ENCODE measurements at regions not wholly inside any gene's neighbourhood (a gene's known extent, or its start where the extent isn't known, plus 50 kb on each side); places are given as distances from the start of the nearest gene placed in this dataset.

DNA sequence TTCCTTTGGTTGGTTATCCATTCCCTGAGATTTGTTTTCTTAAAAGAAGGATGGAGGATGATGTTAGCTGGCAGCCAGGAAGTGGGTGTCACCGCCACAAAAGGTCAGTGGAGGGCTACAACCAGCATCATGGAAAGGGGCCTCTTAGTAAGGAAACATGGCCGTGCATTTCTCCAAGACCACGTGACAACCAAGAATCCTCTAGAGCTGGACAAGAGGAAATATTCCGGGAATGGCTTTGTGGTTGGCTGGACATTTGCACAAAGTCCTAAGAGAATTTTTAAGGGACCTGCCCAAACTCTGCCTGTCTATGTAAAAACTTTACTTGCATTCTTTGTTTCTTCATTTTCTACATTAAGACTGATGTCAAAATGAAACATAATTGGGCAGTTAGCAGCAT is 399.9 kb upstream of the MARCKS start:
- Histone ChIP-seq H3K27me3 (no peaks in the 10 kb centered on the region), H3K36me3 (no peaks in the 10 kb centered on the region), H3K4me3 (no peak overlapping the region), H3K4me1 (peaks cover 0 to 3% of the 10 kb centered on the region in 2 donors), H3K9me3 (no peaks in the 10 kb centered on the region), H3K27ac (no peak overlapping the region)
- peak; percentile 61 for DNase-seq (ENCODE audit: low spot score)
- TF ChIP-seq, protein P1, sequence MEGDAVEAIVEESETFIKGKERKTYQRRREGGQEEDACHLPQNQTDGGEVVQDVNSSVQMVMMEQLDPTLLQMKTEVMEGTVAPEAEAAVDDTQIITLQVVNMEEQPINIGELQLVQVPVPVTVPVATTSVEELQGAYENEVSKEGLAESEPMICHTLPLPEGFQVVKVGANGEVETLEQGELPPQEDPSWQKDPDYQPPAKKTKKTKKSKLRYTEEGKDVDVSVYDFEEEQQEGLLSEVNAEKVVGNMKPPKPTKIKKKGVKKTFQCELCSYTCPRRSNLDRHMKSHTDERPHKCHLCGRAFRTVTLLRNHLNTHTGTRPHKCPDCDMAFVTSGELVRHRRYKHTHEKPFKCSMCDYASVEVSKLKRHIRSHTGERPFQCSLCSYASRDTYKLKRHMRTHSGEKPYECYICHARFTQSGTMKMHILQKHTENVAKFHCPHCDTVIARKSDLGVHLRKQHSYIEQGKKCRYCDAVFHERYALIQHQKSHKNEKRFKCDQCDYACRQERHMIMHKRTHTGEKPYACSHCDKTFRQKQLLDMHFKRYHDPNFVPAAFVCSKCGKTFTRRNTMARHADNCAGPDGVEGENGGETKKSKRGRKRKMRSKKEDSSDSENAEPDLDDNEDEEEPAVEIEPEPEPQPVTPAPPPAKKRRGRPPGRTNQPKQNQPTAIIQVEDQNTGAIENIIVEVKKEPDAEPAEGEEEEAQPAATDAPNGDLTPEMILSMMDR (IDR thresholded peaks at IDR 0.05): no peak

- no peaks in the 10 kb centered on the region for H3K9me3 ChIP-seq
- no peaks in the 10 kb centered on the region for H3K27me3 ChIP-seq
- H3K4me1 ChIP-seq: peaks cover 0 to 3% of the 10 kb centered on the region in 2 donors
- no peak for DNase-seq (ENCODE audit: low spot score)
- no peak overlapping the region for H3K27ac ChIP-seq
- TF ChIP-seq, protein P1 (IDR thresholded peaks at IDR 0.05): no peak
- no peak overlapping the region for H3K4me3 ChIP-seq
- no peaks in the 10 kb centered on the region for H3K36me3 ChIP-seq
Measured at GRCh38 chr6:113457751-113458150, 399.4 kb upstream of the MARCKS start.

GRCh38 chr6:113458368-113459010 is 398.7 kb upstream of the MARCKS start:
- no peaks in the 10 kb centered on the region for H3K9me3 ChIP-seq
- H3K27me3 ChIP-seq: no peaks in the 10 kb centered on the region
- H3K4me3 ChIP-seq: no peak overlapping the region
- TF ChIP-seq, protein P1 (IDR thresholded peaks at IDR 0.05): no peak
- H3K27ac ChIP-seq: no peak overlapping the region
- DNase-seq (ENCODE audit: low spot score): no peak
- H3K36me3 ChIP-seq: no peaks in the 10 kb centered on the region
- peaks cover 0 to 3% of the 10 kb centered on the region in 2 donors for H3K4me1 ChIP-seq

- no peak overlapping the region for H3K27ac ChIP-seq
- no peaks in the 10 kb centered on the region for H3K27me3 ChIP-seq
- H3K4me3 ChIP-seq: no peak overlapping the region
- peaks cover 0 to 3% of the 10 kb centered on the region in 2 donors for H3K4me1 ChIP-seq
- H3K36me3 ChIP-seq: no peaks in the 10 kb centered on the region
- no peak for DNase-seq (ENCODE audit: low spot score)
- H3K9me3 ChIP-seq: no peaks in the 10 kb centered on the region
- TF ChIP-seq, protein P1 (IDR thresholded peaks at IDR 0.05): no peak
Measured at GRCh38 chr6:113461153-113461932, 395.8 kb upstream of the MARCKS start.

- H3K36me3 ChIP-seq: no peaks in the 10 kb centered on the region
- no peak overlapping the region for H3K4me3 ChIP-seq
- no peaks in the 10 kb centered on the region for H3K27me3 ChIP-seq
- TF ChIP-seq, protein P1 (IDR thresholded peaks at IDR 0.05): no peak
- no peaks in the 10 kb centered on the region for H3K4me1 ChIP-seq
- peaks cover 0 to 4% of the 10 kb centered on the region in 2 donors for H3K9me3 ChIP-seq
- DNase-seq (ENCODE audit: low spot score): no peak
- no peak overlapping the region for H3K27ac ChIP-seq
Measured at GRCh38 chr6:113464536-113464935, 392.6 kb upstream of the MARCKS start.
